Mesothelial cell of epicardium (in vitro differentiated cells): ENCODE measurements at regions not wholly inside any gene's neighbourhood (a gene's known extent, or its start where the extent isn't known, plus 50 kb on each side); places are given as distances from the start of the nearest gene placed in this dataset.

Experiments
- DNase-seq, 2 experiments: peaks; one replicate each; pipeline ENCODE4 v3.0.0; 2021; ENCODE audit warnings: low spot score in 2 of 2; ENCODE audit not compliant: unreplicated experiment in 2 of 2
- H3K27ac Mint-ChIP-seq: 2 replicates; pipeline ENCODE4 v1.8.0; 2021; ENCODE audit warnings: mixed read lengths
- H3K27me3 Mint-ChIP-seq: 2 replicates; pipeline ENCODE4 v1.8.0; 2021; ENCODE audit warnings: low read depth, mixed read lengths
- H3K36me3 Mint-ChIP-seq: 2 replicates; pipeline ENCODE4 v1.8.0; 2021; ENCODE audit warnings: mixed read lengths
- H3K4me1 Mint-ChIP-seq: 2 replicates; pipeline ENCODE4 v1.8.0; 2021; ENCODE audit warnings: mixed read lengths
- H3K4me3 Mint-ChIP-seq: 2 replicates; pipeline ENCODE4 v1.8.0; 2021; ENCODE audit warnings: mild to moderate bottlenecking, moderate library complexity, mixed read lengths
- H3K9me3 Mint-ChIP-seq: 2 replicates; pipeline ENCODE4 v1.8.0; 2021; ENCODE audit warnings: mixed read lengths
- TF ChIP-seq, protein P1 (sequence below): fragments of 200-600 bp; sonication (generic); IDR thresholded peaks from one replicate; pipeline ENCODE4 v1.5.0; 2021; ENCODE audit warnings: antibody characterized with exemption; ENCODE audit not compliant: unreplicated experiment

DNA sequence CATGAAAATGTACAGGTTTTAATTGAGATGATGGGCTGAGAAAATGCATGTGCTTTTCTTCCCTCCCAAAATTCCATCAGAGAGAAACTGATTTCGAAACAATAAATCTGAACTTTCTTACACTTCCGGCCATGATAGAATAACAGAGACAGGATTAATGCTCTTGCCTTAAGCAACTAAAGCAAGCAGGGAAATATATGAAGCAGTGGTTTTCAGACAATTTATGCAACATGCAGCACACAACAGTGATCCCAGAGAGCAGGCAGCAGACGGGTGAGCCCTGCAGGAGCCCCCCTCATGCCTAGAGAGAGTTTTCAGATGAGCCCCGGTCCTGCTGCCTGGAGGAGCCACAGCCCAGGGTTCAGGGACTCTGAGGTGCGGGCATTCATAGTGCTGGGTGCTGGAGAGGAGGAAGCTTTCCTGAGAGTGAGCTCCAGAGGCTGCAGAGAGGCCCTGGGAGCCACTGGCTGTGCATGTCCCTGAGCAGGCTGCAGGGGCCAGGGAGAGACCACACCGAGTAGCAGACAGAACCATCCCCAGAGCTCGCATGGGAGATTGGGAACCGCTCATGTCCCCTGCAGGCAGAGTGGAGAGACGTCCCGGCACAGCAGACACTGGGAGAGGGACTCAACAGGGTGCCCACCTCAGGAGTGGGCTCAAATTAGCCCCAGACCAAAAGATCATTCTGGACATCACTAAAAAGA, 143.5 kb downstream of the OLFM1 start:
- Mint-ChIP-seq H3K4me1 (no peaks in the 10 kb centered on the region), H3K9me3 (peaks cover 12% of the 10 kb centered on the region), H3K4me3 (no peak overlapping the region), H3K27me3 (peaks cover 51% of the 10 kb centered on the region), H3K27ac (no peak overlapping the region), H3K36me3 (no peaks in the 10 kb centered on the region)
- TF ChIP-seq, protein P1, sequence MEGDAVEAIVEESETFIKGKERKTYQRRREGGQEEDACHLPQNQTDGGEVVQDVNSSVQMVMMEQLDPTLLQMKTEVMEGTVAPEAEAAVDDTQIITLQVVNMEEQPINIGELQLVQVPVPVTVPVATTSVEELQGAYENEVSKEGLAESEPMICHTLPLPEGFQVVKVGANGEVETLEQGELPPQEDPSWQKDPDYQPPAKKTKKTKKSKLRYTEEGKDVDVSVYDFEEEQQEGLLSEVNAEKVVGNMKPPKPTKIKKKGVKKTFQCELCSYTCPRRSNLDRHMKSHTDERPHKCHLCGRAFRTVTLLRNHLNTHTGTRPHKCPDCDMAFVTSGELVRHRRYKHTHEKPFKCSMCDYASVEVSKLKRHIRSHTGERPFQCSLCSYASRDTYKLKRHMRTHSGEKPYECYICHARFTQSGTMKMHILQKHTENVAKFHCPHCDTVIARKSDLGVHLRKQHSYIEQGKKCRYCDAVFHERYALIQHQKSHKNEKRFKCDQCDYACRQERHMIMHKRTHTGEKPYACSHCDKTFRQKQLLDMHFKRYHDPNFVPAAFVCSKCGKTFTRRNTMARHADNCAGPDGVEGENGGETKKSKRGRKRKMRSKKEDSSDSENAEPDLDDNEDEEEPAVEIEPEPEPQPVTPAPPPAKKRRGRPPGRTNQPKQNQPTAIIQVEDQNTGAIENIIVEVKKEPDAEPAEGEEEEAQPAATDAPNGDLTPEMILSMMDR = no peak
- no peak for DNase-seq

DNA sequence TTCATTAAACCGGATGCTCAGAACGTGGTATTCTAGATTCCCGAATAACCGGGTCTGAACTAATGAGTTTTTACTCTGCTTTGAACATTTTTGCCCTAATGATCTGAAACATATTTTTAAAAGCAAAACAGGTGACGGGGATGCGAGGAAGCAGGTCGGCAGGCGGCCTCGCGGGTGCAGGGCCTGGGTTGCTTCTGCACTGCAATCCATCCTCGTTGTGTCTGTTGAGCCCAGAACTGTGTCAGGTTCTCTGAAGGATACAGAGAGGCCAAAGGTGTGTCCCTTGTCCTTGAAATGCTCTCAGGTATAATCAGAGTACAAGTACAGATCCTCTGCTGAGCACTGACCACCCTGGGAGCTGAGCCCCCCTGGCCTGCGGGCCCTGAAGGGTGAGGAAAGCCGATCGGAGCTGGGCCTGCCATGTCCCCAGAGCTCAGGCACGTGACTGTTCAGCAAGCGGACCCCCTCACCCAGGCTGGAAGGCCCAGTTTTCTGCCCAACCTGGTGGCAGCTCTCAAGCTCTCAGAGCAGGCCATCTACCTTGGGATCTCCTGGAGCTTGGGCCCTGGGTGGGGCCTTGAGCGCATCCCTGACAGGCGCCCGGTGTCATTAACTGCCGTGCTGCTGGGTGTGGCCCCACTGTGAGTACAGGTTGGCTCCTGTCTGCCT, 151.8 kb downstream of the OLFM1 start:
- TF ChIP-seq, protein P1 = no peak
- Mint-ChIP-seq H3K4me1 (peaks cover 4% of the 10 kb centered on the region), H3K27ac (no peak overlapping the region), H3K27me3 (peaks cover 24% of the 10 kb centered on the region), H3K4me3 (no peak overlapping the region), H3K9me3 (peaks cover 2% of the 10 kb centered on the region), H3K36me3 (no peaks in the 10 kb centered on the region)
- no peak for DNase-seq

DNA sequence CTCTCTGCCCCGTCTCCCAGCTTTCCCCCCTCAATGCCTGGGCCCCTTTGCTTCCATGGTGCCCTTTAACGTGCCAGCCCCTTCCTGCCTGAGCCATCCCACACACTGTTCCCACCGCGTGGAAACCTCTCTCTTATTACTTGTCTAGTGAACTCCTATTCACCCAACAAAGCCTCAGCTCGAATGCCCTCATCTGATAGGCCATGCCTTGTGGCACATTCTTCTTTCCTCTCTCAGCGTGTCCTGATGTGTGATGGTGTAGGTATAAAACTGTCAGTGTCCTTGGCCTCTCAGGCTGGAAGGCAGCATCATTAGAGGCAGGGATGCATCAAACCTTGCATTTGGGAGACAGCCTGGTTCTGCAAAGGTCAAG, 152.3 kb downstream of the OLFM1 start:
- TF ChIP-seq, protein P1 = no peak
- Mint-ChIP-seq H3K4me3 (no peak overlapping the region), H3K27ac (no peak overlapping the region), H3K36me3 (no peaks in the 10 kb centered on the region), H3K9me3 (no peaks in the 10 kb centered on the region), H3K4me1 (peaks cover 4% of the 10 kb centered on the region), H3K27me3 (peaks cover 21% of the 10 kb centered on the region)
- DNase-seq = no peak

DNA sequence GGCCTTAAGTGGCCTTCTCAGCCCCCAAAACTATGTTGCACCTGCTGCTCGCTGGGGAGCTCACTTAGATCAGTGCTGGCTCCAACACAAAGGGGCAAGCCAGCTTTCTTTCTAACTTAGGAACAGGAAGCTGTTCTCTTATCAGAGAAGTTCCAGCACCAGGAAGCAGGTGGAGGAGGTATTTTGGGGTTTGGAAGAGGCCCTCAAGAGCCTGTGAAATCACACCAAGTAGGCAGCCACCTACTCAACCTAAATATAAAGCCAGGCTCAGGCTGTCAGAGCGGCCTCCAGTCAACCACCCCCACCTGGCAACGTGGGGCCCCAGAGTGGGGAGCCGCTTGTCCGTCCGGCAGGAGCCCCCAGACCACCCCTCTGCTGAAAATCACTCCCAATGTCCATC, 152.8 kb downstream of the OLFM1 start:
- H3K9me3 Mint-ChIP-seq = no peaks in the 10 kb centered on the region
- no peak overlapping the region for H3K27ac Mint-ChIP-seq
- peaks cover 23% of the 10 kb centered on the region for H3K27me3 Mint-ChIP-seq
- TF ChIP-seq, protein P1 = no peak
- no peaks in the 10 kb centered on the region for H3K36me3 Mint-ChIP-seq
- peaks cover 4% of the 10 kb centered on the region for H3K4me1 Mint-ChIP-seq
- no peak overlapping the region for H3K4me3 Mint-ChIP-seq
- DNase-seq = no peak

DNA sequence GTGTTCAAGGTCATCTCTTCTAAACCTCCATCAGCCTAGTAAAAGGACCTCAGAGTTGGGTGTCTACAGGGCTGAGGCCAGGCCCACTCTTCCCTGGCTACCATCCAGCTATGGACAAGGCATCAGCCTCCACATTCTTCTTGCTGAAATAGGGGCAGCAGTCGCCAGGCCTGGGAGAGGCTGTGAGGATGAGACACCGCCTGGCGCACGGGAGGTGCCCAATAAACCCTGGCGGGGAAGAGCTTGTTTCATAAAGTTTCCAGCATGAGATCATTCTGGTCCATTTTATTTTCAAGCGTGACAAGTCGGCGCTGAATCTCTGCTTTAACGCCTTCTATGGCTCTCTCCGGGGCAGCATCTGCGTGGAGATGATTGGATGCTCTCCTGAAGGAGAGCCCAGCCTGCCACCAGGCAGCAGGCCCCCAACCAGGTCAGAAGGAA, 153.4 kb downstream of the OLFM1 start:
- no peaks in the 10 kb centered on the region for H3K36me3 Mint-ChIP-seq
- peaks cover 21% of the 10 kb centered on the region for H3K27me3 Mint-ChIP-seq
- TF ChIP-seq, protein P1 = no peak
- peaks cover 4% of the 10 kb centered on the region for H3K4me1 Mint-ChIP-seq
- no peak overlapping the region for H3K4me3 Mint-ChIP-seq
- no peak overlapping the region for H3K27ac Mint-ChIP-seq
- no peaks in the 10 kb centered on the region for H3K9me3 Mint-ChIP-seq
- no peak for DNase-seq
